ENCODE measurements at regions not wholly inside any gene's neighbourhood (a gene's known extent, or its start where the extent isn't known, plus 50 kb on each side); places are given as distances from the start of the nearest gene placed in this dataset.
"Not testable (repeated sequence)": the region's sequence is repeated elsewhere in the genome, so short reads cannot be mapped to it uniquely, and the experiment has no call there.

DNA sequence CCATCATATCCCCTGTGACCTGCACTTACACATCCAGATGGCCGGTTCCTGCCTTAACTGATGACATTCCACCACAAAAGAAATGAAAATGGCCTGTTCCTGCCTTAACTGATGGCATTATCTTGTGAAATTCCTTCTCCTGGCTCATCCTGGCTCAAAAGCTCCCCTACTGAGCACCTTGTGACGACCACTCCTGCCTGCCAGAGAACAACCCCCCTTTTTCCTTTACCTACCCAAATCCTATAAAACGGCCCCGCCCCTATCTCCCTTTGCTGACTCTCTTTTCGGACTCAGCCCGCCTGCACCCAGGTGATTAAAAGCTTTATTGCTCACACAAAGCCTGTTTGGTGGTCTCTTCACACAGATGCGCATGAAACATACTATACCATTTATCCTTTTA lies 279.7 kb upstream of the CHRM3 start:
- not testable (repeated sequence) for DNase-seq

DNA sequence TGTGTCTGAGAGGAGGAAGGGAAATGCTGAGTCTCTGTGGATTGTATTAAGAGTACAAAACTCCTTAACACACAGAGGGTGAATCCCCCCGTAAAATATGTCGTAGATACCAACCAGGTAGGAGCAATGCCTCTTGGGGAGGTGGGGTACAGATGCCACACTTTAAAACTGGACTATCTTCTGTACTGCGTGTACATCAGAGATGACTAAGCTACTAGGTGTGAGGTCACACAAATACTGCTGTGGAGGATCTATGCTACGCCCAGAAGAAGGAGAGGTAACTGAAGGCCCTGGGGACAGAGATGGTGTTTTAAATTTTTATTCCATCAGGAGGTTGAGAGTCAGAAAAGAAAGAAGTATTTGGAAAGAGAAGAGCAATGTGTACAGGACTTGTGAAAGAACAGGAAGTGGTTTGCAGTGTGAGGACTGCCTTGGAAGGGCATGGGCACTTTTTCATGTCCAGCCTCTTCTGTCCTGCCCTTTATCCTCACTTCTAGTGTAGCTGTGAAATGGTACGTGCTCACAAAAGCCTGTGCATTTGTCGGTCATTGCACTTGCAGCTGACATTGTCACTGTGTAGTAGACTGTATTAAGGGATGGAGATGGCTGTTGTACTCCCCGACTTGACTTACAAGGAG lies 287.8 kb upstream of the CHRM3 start:
- no peak for DNase-seq

DNA sequence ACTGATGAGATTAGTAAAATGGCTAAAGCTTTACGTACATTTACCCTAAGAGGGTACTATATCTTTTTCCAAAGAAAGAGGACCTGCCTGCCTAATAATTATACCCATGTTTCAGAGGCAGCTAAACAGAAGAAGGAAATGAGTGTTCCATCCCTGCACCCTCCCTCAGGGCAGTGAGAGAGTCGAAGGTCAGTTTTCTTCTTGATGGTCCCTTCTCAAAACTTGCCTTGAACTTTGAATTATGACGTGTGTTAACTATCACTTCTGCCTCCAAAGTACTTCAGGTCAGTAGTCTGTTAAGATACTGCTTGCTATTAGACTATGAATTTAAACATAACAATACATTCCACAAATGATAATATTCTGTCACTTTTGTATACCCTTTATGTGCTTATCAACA lies 294.8 kb upstream of the CHRM3 start:
- no peak for DNase-seq

GRCh38 chr1:239084459-239085080 lies 301.8 kb upstream of the CHRM3 start:
- DNase-seq: no peak

DNA sequence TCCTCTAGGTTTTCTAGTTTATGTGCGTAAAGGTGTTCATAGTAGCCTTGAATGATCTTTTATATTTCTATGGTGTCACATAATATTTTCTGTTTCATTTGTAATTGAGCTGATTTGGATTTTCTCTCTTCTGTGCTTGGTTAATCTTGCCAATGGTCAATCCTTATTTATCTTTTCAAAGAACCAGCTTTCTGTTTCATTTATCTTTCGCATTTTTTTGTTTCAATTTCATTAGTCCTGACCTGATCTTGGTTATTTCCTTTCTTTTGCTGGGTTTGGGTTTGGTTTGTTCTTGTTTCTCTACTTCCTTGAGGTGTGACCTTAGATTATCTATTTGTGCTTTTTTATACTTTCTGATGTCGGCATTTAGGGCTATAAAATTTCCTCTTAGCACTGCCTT lies 304.4 kb upstream of the CHRM3 start:
- not testable (repeated sequence) for DNase-seq

DNA sequence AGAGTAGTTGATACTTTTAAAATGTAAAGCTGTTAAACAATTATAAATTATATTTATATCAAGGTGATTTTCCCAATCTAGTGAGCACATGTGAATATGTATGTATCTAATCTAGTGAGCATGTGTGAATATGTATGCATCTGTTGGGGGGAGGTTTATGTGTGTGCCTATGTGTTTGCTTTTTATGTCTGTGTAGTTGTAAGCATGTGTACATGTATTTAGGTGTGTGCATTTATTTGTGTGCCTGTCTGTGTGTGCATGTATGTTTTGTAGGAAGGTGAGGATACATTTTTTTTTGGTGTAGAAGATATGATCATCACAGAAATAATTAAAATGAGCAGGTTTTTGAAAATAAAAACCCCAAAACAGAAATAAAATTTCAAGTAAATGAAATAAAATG lies 318.9 kb upstream of the CHRM3 start:
- no peak for DNase-seq

- no peak for DNase-seq
Observed at GRCh38 chr1:239067058-239067457, 319.3 kb upstream of the CHRM3 start.

DNA sequence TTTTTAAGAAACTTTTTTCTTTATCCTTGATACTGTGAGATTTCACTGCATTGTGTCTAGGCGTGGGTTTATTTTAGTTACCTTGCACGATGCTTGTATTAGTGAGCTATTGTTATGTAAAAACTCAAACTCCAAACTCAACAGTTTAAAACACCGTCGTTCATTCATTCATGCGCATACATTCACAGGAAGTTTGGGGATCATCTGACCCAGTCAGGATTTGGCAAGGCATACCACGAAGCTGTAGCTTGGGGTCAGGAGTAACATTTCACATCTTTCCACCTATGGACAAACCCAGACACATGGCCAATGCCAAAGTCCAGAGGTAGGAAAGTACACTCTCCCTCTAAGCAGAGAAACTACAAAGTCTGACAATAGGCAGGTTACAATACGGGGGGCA lies 324.6 kb upstream of the CHRM3 start:
- no peak for DNase-seq

GRCh38 chr1:239058190-239058589 lies 328.2 kb upstream of the CHRM3 start:
- DNase-seq: no peak

- DNase-seq: no peak
Observed at GRCh38 chr1:239056940-239057339, 329.4 kb upstream of the CHRM3 start.

- no peak for DNase-seq
Observed at GRCh38 chr1:239053279-239053678, 333.1 kb upstream of the CHRM3 start.

DNA sequence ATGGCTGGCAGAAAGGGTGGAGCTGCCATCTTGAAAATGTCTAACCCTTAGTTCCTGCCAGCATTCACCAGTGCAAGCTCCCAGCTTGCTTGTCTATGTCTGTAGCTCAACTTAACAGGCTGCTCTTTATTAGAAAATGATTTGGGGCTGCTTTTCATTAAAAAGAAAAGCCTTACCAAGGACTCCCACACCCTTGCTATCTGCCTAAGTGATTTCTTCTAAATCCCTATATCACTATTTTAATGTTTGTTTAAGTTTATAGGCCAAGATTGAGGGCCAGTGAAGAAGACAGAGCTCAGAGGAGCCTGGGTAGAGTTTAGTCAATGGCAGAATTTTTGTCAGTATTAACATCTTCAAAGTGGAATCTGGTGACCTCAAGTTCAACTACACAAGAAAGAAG lies 336.8 kb upstream of the CHRM3 start:
- DNase-seq: no peak

GRCh38 chr1:239044829-239045228 lies 341.5 kb upstream of the CHRM3 start:
- DNase-seq: no peak

DNA sequence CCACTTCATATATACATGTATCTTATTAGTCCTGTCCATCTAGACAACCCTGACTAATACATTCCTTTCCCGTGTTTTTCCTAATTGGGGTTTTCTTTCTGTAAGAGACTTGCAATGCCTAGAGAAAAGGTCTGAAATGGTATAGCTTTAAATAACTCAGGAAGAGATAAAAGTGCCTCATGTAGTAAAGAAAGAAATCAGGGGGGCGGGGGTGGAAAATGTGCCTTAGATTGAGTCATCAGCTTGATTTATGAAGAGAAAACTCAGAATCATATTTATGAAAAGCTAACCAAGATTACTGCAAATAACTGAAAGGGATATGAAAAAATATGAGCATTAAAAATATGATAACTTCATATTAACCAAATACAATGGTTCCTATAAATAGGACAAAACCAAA lies 345.8 kb upstream of the CHRM3 start:
- DNase-seq: no peak

GRCh38 chr1:239031310-239031709 lies 355.1 kb upstream of the CHRM3 start:
- DNase-seq: no peak

DNA sequence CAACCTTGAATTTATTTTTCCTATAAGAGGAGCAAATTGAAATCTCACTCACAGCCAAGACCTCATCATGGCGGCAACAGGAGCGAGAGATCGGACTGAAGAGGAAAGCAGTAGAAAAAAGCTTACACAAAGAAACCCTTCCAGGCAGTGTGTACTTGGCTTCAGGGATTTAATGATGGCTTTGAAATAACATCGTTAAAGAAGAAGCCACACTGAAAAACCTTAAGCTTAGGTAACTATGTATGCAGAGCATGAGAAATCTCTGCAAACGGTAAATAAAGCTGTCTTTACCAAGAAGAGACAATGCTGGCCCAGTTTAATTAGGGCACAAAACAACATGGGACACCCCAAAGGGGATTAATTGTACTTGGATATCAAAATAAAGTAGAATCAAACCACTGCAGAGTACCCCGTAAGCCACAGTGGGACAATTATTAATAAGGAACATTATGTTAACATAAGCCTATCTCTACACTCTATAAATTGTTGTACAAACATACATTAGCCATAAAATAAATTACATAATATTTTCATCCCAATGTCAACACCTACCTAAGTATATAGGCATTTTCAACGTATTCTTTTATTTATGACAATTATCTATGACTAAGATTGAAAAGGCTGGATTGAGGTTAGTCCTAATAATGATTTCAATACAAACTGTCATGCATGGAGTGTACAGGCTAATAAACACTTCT lies 360.2 kb upstream of the CHRM3 start:
- DNase-seq: no peak

- DNase-seq: no peak
Observed at GRCh38 chr1:239025223-239025622, 361.1 kb upstream of the CHRM3 start.

- no peak for DNase-seq
Observed at GRCh38 chr1:239023732-239024360, 362.5 kb upstream of the CHRM3 start.

DNA sequence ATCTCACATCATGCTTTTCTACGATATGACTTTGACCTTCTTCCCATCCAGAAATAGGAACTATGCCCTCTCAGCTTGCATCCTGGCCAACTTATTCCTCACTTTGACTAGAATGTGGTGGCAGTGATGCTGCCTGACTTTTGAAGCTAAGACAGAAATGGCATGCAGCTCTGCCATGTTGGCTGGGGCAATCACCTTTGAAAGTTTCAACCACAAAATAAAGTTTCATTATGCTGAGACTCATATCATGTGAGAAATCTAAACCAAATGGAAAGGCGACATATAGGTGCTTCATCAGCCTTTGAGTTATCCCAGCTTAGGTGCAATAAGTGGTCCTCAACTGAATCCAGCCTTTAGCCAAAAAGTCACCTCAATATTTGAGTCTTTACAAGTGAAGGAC lies 370.0 kb upstream of the CHRM3 start:
- DNase-seq: no peak

GRCh38 chr1:239011382-239011781 lies 375.0 kb upstream of the CHRM3 start:
- no peak for DNase-seq

DNA sequence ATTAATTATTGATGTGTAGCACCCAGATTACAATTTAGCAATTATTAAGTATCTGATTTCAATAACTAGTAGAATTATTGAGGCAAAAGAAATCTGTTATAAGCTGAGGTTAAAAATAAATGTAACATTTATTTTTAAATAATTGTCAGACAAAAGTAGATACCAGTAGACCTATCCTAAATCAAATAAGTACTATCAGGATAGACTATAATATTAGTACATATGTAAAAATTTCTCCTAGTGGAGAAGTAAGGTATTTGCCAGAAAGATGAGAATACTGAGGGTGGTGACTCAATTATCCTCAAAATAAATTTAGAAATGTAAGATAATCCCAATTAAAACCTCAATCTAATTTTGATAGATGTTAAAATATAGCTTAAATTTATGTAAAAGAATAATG lies 377.8 kb upstream of the CHRM3 start:
- DNase-seq: no peak

DNA sequence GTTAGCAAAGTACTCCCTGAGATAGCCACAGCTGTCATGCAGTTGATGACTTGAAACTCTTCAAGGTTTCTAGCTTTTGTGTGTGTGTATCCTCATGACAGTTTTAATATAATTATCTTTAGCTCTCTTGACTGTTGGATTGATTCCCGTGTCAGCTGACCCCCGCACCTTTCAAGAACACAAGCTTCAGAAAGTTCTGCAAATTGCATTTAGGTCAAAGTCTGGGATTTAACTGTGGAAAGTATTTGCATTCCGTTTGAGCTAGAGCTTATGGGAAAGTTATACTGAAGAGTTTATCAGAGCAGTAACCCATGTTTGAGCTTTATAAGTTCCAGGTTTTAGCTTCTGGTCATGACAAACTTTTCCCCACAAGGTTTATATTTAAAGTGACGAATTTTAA lies 380.1 kb upstream of the CHRM3 start:
- no peak for DNase-seq

DNA sequence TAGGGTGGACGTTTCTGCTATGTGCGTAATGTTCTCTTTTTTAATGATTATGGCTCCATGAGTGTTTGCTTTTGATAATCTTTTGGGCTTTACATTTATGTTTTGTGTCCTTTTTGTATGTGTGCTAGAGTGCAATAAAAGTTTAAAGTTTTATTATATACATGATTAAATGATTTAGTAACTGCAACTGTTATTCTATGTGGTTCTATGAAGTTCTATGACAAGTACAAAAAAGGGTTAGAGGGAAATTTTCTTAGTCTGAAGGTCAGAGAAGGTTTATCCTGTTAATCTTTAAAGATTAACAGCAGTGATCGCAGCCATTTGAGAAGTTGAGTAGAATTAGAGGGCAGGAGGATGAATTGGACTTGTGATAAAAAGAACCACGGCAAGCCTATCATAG lies 386.4 kb upstream of the CHRM3 start:
- no peak for DNase-seq

DNA sequence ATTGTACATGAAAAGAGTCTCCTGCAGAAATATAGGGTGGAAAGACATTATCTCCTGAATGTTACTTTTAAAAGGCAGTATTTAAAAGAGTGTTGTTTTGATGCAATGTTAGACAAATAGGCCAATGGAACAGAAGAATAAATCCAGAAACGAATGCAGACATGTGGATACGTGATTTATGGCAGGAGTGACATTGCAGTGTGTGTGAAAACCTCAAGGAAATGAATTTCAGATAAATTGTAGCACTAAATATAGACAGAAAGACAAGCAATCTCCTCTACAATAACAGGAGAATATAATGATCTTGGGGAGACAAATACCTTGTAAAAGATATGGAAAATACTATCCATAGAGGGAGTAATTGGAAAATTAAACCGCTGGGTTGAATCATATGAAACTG lies 387.8 kb upstream of the CHRM3 start:
- no peak for DNase-seq
